ENCODE measurements at regions not wholly inside any gene's neighbourhood (a gene's known extent, or its start where the extent isn't known, plus 50 kb on each side); places are given as distances from the start of the nearest gene placed in this dataset.

- Histone ChIP-seq H3K4me3 (replicated peaks; ENCODE audit: low read depth, low read length) (no peak overlapping the region), H3K36me3 (ENCODE audit: control insufficient read depth, insufficient read depth, low read length) (no peaks in the 10 kb centered on the region), H3K27me3 (replicated peaks; ENCODE audit: control insufficient read depth, insufficient read depth, low read length) (no peaks in the 10 kb centered on the region; the same call in none of the 2 replicates)
- DNase-seq (ENCODE audit: extremely low read depth, insufficient read length) = no peak
- TF ChIP-seq, protein P1, sequence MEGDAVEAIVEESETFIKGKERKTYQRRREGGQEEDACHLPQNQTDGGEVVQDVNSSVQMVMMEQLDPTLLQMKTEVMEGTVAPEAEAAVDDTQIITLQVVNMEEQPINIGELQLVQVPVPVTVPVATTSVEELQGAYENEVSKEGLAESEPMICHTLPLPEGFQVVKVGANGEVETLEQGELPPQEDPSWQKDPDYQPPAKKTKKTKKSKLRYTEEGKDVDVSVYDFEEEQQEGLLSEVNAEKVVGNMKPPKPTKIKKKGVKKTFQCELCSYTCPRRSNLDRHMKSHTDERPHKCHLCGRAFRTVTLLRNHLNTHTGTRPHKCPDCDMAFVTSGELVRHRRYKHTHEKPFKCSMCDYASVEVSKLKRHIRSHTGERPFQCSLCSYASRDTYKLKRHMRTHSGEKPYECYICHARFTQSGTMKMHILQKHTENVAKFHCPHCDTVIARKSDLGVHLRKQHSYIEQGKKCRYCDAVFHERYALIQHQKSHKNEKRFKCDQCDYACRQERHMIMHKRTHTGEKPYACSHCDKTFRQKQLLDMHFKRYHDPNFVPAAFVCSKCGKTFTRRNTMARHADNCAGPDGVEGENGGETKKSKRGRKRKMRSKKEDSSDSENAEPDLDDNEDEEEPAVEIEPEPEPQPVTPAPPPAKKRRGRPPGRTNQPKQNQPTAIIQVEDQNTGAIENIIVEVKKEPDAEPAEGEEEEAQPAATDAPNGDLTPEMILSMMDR (IDR thresholded peaks at IDR 0.05; ENCODE audit: insufficient read depth, low read length, poor library complexity, severe bottlenecking) = no peak
Observed at GRCh38 chr2:239769554-239770245, 255.4 kb downstream of the NDUFA10 start.

- Histone ChIP-seq H3K36me3 (ENCODE audit: control insufficient read depth, insufficient read depth, low read length) (no peaks in the 10 kb centered on the region), H3K4me3 (replicated peaks; ENCODE audit: low read depth, low read length) (no peak overlapping the region), H3K27me3 (replicated peaks; ENCODE audit: control insufficient read depth, insufficient read depth, low read length) (no peaks in the 10 kb centered on the region; the same call in none of the 2 replicates)
- DNase-seq (ENCODE audit: extremely low read depth, insufficient read length) = no peak
- TF ChIP-seq, protein P1 (IDR thresholded peaks at IDR 0.05; ENCODE audit: insufficient read depth, low read length, poor library complexity, severe bottlenecking) = no peak
Observed at GRCh38 chr2:239768907-239769553, 256.1 kb downstream of the NDUFA10 start.

- no peaks in the 10 kb centered on the region for H3K36me3 ChIP-seq (ENCODE audit: control insufficient read depth, insufficient read depth, low read length)
- TF ChIP-seq, protein P1 (IDR thresholded peaks at IDR 0.05; ENCODE audit: insufficient read depth, low read length, poor library complexity, severe bottlenecking) = no peak
- DNase-seq (ENCODE audit: extremely low read depth, insufficient read length) = no peak
- H3K27me3 ChIP-seq (replicated peaks; ENCODE audit: control insufficient read depth, insufficient read depth, low read length) = no peaks in the 10 kb centered on the region; the same call in none of the 2 replicates
- no peak overlapping the region for H3K4me3 ChIP-seq (replicated peaks; ENCODE audit: low read depth, low read length)
Observed at GRCh38 chr2:239768031-239768790, 256.9 kb downstream of the NDUFA10 start.

GRCh38 chr2:239767021-239767905 is 257.9 kb downstream of the NDUFA10 start:
- Histone ChIP-seq H3K36me3 (ENCODE audit: control insufficient read depth, insufficient read depth, low read length) (no peaks in the 10 kb centered on the region), H3K27me3 (replicated peaks; ENCODE audit: control insufficient read depth, insufficient read depth, low read length) (no peaks in the 10 kb centered on the region; the same call in none of the 2 replicates), H3K4me3 (replicated peaks; ENCODE audit: low read depth, low read length) (no peak overlapping the region)
- no peak for DNase-seq (ENCODE audit: extremely low read depth, insufficient read length)
- TF ChIP-seq, protein P1 (IDR thresholded peaks at IDR 0.05; ENCODE audit: insufficient read depth, low read length, poor library complexity, severe bottlenecking) = no peak

DNA sequence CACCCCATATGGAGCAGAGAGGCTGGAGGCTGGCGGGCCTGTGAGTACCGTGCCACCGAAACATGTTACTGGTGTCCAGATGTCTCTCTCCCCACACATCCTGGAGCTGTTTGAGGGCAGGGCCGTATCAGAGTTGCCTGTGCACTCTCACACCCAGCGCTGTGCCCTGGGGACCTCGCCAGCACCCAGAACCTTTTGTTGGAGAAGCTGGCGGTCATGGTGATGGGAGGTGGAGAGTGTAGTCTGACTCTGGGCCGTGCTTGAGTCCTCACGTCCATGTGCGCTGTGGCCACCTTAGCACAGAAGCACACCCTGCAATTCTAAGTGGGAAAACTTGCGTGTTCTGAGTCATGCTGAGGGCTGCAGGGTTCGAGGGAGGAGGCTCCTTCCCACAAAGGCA is 259.2 kb downstream of the NDUFA10 start:
- no peak for DNase-seq (ENCODE audit: extremely low read depth, insufficient read length)
- TF ChIP-seq, protein P1 (IDR thresholded peaks at IDR 0.05; ENCODE audit: insufficient read depth, low read length, poor library complexity, severe bottlenecking) = no peak
- no peaks in the 10 kb centered on the region for H3K36me3 ChIP-seq (ENCODE audit: control insufficient read depth, insufficient read depth, low read length)
- no peaks in the 10 kb centered on the region; the same call in none of the 2 replicates for H3K27me3 ChIP-seq (replicated peaks; ENCODE audit: control insufficient read depth, insufficient read depth, low read length)
- no peak overlapping the region for H3K4me3 ChIP-seq (replicated peaks; ENCODE audit: low read depth, low read length)

Measured in GM06990 (cell line).